Right renal cortex interstitium (tissue), 3 donors: ENCODE measurements at regions not wholly inside any gene's neighbourhood (a gene's known extent, or its start where the extent isn't known, plus 50 kb on each side); places are given as distances from the start of the nearest gene placed in this dataset.
"Not testable (repeated sequence)": the region's sequence is repeated elsewhere in the genome, so short reads cannot be mapped to it uniquely, and the experiment has no call there.

ENCODE experiments used
- DNase-seq, 3 donors: peaks; one replicate each; pipeline ENCODE4 v3.0.0-alpha.2; 2013; ENCODE audit warnings: low read depth in 3 of 3, low spot score in 2 of 3

- no peak for DNase-seq
These were observed 875.1 kb downstream of the EPHA4 start for GRCh38 chr2:220697011-220697410.

GRCh38 chr2:220701115-220701514, 871.0 kb downstream of the EPHA4 start:
- DNase-seq = no peak

GRCh38 chr2:220703279-220703678, 868.8 kb downstream of the EPHA4 start:
- no peak for DNase-seq

- no peak for DNase-seq
These were observed 868.0 kb downstream of the EPHA4 start for GRCh38 chr2:220704081-220704480.

- DNase-seq = no peak
These were observed 867.3 kb downstream of the EPHA4 start for GRCh38 chr2:220704810-220705209.

- DNase-seq = no peak
These were observed 866.4 kb downstream of the EPHA4 start for GRCh38 chr2:220705678-220706077.

- no peak for DNase-seq
These were observed 864.8 kb downstream of the EPHA4 start for GRCh38 chr2:220707261-220707660.

GRCh38 chr2:220708366-220708765, 863.7 kb downstream of the EPHA4 start:
- DNase-seq = no peak

GRCh38 chr2:220717283-220717682, 854.8 kb downstream of the EPHA4 start:
- no peak for DNase-seq

- no peak for DNase-seq
These were observed 835.3 kb downstream of the EPHA4 start for GRCh38 chr2:220736778-220737177.

- DNase-seq = no peak
These were observed 828.9 kb downstream of the EPHA4 start for GRCh38 chr2:220743203-220743602.

- DNase-seq = no peak
These were observed 827.2 kb downstream of the EPHA4 start for GRCh38 chr2:220744861-220745260.

- DNase-seq = no peak
These were observed 826.4 kb downstream of the EPHA4 start for GRCh38 chr2:220745682-220746081.

- DNase-seq = no peak
These were observed 824.4 kb downstream of the EPHA4 start for GRCh38 chr2:220747736-220748135.

- DNase-seq = no peak
These were observed 823.1 kb downstream of the EPHA4 start for GRCh38 chr2:220748875-220749479.

- no peak for DNase-seq
These were observed 818.6 kb downstream of the EPHA4 start for GRCh38 chr2:220753486-220753885.

- DNase-seq = no peak
These were observed 815.5 kb downstream of the EPHA4 start for GRCh38 chr2:220756653-220757052.

GRCh38 chr2:220758376-220758775, 813.7 kb downstream of the EPHA4 start:
- DNase-seq = not testable (repeated sequence)

- no peak for DNase-seq
These were observed 807.9 kb downstream of the EPHA4 start for GRCh38 chr2:220764171-220764570.

GRCh38 chr2:220767591-220768255, 804.4 kb downstream of the EPHA4 start:
- DNase-seq = no peak

- no peak for DNase-seq
These were observed 796.1 kb downstream of the EPHA4 start for GRCh38 chr2:220775856-220776488.

- not testable (repeated sequence) for DNase-seq
These were observed 793.0 kb downstream of the EPHA4 start for GRCh38 chr2:220779076-220779475.
